Renal cortex interstitium (tissue), 11 donors: ENCODE measurements at regions not wholly inside any gene's neighbourhood (a gene's known extent, or its start where the extent isn't known, plus 50 kb on each side); places are given as distances from the start of the nearest gene placed in this dataset.
"Not testable (repeated sequence)": the region's sequence is repeated elsewhere in the genome, so short reads cannot be mapped to it uniquely, and the experiment has no call there.

Experiments used
- DNase-seq, 11 donors: peaks; one replicate each; pipeline ENCODE4 v3.0.0-alpha.2; 2013; ENCODE audit warnings: low read depth in 9 of 11, low spot score in 4 of 11; ENCODE audit errors: extremely low read depth in 1 of 11

- no peak for DNase-seq
Measured at GRCh38 chr9:747567-747966, 93.9 kb upstream of the DMRT1 start.

DNA sequence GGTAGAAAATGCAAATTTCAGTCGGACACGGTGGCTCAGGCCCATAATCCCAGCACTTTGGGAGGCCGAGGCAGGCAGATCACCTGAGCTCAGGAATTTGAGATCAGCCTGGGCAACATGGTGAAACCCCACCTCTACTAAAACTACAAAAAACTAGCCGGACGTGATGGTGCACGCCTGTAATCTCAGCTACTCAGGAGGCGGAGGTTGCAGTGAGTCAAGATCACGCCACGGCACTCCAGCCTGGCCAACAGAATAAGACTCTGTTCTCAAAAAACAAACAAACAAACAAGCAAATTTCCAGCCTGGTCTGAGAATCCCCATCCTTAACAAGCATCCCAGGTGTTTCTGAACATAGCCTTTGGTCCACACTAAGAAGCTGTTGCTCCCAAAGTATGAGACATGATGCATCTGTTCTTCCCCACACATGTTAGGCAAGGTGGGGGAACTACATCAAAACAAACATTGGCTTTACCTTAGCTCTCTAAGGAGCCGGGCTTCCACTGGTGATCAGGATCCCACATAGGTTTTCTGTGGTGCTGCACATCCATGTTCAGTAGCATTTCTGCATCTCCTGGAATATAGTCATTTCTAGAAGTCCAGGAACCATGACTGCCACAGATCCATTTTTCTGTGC lies 92.5 kb upstream of the DMRT1 start:
- no peak for DNase-seq

DNA sequence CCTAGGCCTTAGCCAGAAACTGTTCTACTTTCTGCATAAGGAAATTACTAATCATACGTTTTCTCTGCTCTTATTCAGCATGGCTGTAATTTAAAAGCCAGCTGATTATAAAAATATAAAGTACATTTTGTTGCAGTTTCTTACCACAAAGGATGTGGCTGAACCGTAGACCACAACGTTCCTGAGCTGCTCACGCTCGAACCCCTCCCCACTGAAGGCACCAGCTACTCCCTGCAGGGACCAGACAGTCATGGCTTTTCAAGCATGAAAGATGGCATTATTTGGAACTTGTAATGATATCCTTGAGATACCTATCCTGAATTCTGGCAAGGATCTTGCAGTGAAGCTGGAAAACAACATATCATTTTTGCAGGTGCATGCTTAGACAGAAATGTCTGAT lies 91.8 kb upstream of the DMRT1 start:
- DNase-seq, result no peak

- DNase-seq, result no peak
Measured at GRCh38 chr9:750249-750967, 91.1 kb upstream of the DMRT1 start.

DNA sequence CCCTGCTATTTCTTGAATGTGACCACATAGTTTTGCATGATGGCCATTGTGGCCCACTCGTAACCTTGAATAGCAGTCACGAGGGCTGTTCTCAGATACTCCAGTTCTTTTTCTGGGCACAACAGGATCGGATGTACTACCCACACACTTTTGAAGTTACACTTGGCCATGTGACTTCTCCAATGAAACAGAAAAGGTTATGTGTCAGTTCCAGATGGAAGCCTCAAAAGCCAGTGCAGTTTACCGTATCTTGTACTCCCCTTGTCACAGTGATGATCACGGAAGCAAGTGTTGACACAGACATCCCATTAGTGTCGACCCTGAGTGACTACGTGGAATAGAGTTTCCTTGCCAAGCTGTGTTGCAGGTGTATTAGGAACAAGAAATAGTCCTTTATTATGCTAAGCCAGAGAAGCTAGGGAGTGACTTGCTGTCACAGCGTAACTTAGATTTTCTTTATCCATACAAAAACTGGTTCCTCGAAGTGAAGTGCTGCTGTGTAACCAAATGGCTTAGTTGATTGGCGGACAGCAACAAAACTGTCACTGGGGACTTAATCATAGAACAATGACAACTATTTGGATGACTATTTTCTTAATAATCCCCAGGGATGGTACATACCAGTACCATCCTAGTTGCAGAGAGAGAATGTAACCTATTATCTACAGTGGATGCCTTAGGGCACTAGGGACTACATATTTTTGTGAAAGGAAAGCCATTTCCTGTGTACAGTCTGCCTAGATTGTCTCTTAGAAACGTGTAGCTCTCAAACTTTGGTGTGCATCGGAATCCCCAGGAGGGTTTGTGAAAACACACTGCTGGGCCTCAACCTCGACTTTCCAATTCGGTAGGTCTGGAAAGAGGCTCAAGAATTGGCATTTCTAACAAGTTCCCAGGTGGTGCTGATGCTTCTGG lies 90.1 kb upstream of the DMRT1 start:
- peak in 5 of 11 donors; percentile 23 to 43 (median 33) for DNase-seq

DNA sequence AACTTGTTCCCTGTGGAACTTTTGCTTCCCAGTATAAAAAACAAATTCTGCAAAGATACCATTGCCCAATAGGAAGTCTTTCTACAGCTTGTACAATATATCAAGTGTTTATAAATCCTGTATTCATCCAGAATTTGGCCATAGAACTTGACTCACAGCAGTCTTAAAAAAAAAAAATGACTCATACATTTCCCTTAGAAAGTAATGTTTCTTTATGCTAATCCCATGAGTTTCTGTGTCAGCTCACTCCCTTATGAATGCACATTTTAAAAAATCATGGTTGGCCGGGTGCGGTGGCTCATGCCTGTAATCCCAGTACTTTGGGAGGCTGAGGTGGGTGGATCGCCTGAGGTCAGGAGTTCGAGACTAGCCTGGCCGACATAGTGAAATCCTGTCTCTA lies 89.3 kb upstream of the DMRT1 start:
- no peak for DNase-seq

DNA sequence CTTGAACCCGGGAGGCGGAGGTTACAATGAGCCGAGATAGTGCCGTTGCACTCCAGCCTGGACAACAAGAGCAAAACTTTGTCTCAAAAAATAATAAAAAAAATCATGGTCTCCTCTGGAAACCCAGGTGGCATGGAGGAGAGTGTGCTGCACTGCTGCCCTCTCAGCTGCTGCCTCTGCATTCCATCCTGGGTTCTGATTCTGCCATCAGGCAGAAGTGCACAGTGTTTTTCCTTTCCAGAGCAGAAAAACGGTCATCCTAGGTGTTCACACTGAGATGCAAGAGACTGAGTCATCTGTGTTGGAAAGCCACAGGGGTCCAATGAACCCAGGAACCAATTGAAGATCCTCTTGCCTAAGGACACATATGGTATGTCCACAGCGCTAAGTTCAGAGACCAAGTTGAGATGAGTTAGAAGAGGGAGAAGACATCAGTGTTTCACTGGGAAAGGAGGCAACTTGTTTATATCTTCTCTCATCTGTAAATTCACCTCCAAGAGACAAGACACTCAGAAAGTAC lies 88.8 kb upstream of the DMRT1 start:
- DNase-seq, result no peak

DNA sequence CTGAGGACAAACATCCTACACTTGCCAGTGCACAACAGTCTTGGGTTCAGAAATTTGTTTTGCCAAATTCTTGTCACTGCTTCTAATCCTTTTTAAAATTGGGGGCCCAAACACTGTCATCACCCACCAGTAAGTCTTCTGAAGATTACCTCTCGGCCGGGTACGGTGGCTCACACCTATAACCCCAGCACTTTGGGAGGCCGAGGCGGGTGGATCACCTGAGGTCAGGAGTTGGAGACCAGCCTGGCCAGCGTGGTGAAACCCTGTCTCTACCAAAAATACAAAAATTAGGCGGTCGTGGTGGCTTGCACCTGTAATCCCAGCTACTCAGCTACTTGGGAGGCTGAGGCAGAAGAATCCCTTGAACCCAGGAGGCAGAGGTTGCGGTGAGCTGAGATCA lies 87.8 kb upstream of the DMRT1 start:
- not testable (repeated sequence) for DNase-seq

DNA sequence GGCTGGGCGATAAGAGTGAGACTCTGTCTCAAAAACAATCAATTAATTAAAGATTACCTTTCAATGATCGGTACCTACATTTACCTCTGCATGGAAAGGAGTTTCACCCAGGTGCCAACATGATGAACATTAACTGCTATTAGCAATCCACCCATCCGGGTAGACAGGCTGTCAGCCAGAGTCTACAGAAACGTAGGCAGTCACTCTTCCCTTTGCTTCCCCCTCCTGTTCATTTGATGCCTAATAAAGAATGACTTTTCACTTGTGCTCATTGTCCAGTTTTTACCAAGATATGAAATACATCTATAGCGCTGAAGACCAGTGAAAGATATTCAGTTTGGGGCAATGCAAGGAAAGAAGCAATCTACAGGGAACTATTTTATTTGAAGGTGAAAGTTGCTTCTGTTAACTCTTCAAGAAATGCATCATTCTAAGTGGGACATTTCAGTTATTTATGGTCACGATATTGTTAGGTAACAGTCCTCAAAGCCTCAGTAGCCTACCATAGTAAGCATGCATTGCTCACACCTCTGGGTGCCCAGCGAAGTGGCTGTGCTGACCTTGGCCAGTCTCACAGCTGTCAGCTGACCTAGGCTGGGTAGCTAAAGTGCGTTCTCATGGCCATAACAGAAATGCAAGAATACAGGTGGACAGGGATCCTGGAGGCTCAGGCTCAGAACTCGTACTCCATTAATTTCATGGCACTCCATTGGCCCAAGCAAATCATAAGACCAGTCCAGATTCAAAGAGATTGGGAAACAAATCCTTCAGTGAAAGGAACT lies 87.2 kb upstream of the DMRT1 start:
- DNase-seq, result no peak

DNA sequence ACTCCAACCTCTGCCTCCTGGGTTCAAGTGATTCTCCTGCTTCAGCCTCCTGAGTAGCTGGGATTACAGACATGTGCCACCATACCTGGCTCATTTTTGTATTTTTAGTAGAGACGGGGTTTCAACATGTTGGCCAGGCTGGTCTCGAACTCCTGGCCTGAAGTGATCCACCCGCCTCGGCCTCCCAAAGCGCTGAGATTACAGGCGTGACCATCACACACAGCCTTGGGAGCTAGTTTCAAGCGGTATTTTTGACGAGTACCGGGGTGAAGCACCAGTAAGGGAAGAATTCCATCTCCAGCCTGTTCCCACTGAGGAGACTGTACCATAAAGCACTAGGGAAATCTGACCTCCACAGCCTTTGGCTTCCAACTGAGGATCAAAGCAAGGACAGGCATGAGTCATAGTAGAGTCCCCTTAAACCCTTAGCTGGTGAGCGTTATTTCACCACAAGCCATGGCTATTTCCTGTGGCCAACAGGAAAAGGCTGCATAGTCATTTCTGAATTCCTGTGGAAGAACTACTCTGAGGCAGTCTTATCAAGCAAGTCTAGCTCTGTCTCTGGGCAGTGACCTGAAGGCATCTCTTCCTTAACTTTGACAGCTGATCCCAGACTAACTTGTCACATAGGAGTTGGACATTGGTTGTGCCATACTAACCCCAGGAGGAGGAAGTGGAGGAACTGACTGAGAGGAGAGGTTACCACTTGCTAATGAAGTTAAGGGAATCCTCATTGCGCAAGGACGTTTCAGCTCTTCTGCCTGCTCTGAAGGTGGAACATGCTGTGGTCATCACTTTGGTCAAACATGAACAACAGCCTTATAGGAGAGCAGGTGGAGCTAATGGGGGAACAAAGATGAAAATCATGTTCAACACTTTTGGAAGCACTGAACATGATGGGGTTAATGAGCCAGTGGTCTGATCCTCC lies 85.8 kb upstream of the DMRT1 start:
- no peak for DNase-seq

- peak in 2 of 11 donors; percentile 18 to 30 for DNase-seq
Measured at GRCh38 chr9:757246-757881, 84.1 kb upstream of the DMRT1 start.

DNA sequence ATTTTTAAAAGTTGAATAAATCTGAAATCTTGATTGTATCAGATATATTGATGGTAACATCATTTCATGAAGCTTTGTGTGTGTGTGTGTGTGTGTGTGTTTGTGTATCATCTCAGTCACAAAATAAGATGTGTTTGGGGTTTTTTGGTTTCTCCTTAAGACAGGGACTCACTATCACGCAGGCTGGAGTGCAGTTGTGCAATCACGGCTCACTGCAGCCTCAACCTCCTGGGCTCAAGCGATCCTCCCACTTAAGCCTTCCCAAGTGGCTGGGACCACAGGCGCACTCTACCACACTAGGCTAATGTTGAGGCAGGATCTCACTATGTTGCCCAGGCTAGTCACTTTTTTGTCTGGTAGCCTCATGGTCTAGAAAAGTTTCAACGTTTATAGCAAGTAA lies 83.4 kb upstream of the DMRT1 start:
- no peak for DNase-seq

DNA sequence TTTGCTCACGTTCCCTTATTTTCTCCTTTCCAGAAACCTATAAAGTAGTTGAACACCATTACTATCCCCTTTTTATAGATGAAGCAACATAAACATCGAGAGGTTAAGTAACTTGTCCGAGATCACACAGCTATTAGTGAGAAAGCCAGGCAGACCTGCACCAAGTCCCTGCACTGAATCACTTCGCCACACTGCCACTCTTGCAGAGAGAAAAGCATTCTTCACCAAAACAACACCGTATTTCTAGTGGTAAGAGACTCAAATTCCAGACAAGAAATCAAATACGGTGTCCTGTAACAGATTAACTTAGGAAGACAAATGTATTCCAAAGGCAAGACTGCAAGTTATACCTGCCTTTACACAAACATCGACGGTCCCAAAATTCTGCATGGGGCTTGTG lies 82.0 kb upstream of the DMRT1 start:
- no peak for DNase-seq

DNA sequence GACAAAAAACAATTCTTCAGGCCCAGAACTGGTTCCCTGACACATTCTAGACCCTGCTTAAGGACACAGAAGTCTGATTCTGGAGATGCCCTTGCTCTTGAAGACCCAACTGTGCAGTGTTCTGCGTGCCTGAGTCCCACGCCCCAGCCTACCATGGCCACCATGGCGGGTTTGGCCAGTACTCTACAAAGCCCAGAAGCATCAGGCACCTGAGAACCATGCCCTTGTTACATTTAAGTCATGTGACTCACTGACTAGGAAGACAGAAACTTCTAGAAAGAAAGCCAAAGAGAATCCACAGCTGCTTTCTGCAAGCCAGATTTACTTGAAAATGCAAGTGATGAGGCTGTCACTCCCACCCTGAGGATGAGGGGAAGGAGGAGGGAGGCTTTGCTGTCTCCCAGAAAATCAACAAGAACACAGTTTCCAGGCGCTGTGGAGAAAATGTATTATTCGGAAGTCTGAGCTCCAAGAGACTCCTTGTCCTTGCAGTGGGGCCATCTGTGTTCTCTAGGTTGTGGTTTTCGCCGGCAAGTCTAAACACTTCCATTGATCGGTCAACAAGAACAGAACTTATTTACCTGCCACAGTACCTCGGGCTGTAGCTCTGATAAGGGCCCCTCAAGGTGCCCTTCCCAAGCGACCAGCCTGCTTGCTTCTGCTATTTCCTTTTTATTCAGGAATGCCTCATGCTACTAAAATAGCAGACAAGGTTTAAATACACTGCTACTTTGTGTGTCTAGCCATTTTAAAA lies 81.3 kb upstream of the DMRT1 start:
- DNase-seq, result no peak

DNA sequence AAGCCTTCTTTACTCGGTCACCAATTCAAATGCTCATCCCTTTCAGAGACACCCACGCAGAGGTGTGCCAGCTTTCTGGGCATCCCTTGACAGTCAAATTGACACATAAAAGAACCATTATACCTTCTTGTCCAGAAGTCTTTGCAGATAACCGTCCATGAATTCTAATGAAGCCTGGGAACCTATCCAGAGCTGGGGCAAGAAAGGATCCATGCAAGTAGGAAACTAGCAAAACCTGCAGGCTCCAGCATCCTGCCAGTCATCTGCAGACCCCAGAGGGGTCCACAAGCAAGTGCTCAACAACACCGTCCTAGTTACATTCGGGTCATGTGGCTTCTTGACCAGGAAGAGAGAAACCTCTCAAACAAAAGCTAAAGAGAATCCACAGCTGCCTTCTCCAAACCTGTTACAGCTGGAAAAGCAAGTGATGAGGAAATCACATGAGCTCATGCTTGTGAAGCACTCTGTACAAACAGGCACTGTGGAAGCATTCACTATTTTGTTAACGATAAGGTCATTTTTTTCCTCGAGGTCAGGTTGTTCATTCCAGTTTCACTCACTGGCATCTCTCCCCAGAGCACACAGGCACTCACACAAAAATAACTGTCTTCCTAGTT lies 80.2 kb upstream of the DMRT1 start:
- no peak for DNase-seq

GRCh38 chr9:761793-762560 lies 79.5 kb upstream of the DMRT1 start:
- DNase-seq, result no peak
